ENCODE measurements at regions not wholly inside any gene's neighbourhood (a gene's known extent, or its start where the extent isn't known, plus 50 kb on each side); places are given as distances from the start of the nearest gene placed in this dataset.
A peak's percentile ranks its signal among the peaks of the same experiment; 100 is the strongest.
"Not testable (repeated sequence)": the region's sequence is repeated elsewhere in the genome, so short reads cannot be mapped to it uniquely, and the experiment has no call there.

GRCh38 chr4:102404431-102404969 is 59.2 kb upstream of the SLC39A8 start:
- H3K9me3 ChIP-seq = no peaks in the 10 kb centered on the region
- intact Hi-C loops (cut with DNase I; ENCODE audit: low total_unique reads) = no loop called here
- no peaks in the 10 kb centered on the region for H3K4me1 ChIP-seq
- no peaks in the 10 kb centered on the region for H3K36me3 ChIP-seq
- TF ChIP-seq EP300 (IDR thresholded peaks at IDR 0.05) = no peak
- no peak for TF ChIP-seq POLR2A (IDR thresholded peaks at IDR 0.05)
- no peak for TF ChIP-seq POLR2AphosphoS5 (IDR thresholded peaks at IDR 0.05)
- TF ChIP-seq CTCF (IDR thresholded peaks at IDR 0.05) = no peak
- WGBS, 5 donors = 11 to 41% (median 36%) methylated on average over 1 of the region's 1 CpG
- H3K4me3 ChIP-seq = no peak overlapping the region
- H3K27ac ChIP-seq = peak overlapping the region in 1 of 5 donors; percentile 38
- H3K27me3 ChIP-seq = no peaks in the 10 kb centered on the region
- no peak for DNase-seq

DNA sequence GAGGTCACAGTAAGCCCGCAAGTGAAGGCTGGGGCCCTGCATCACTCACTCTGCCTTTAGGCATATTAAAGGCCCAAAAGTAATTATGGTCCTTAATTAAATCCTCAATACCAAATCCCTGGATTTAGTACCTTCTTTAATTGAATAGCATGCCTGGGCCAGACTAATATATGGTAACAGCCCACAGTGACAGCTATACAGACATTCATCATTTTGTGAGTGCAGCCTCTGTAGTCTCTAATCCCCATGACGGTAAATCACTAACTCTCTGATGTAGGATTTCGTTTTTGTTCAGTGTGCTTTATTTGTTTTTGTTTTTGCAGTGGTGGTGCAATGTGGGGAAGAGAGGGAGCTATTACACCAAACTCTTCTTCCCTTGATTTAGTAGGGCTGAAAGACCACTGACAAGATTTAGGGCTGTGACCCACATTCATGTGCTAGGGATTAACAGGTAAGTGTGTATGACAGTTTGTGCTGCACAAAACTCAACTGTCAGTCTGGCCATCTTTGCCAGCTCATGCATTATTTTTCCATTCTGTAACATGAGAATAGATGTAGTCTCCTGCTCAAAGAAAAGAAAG is 60.6 kb upstream of the SLC39A8 start:
- TF ChIP-seq POLR2A (IDR thresholded peaks at IDR 0.05) (no peak), EP300 (IDR thresholded peaks at IDR 0.05) (no peak), CTCF (IDR thresholded peaks at IDR 0.05) (no peak), POLR2AphosphoS5 (IDR thresholded peaks at IDR 0.05) (no peak)
- H3K9me3 ChIP-seq = no peaks in the 10 kb centered on the region
- H3K27me3 ChIP-seq = no peaks in the 10 kb centered on the region
- intact Hi-C loops (cut with DNase I; ENCODE audit: low total_unique reads) = no loop called here
- H3K4me3 ChIP-seq = no peak overlapping the region
- no peak overlapping the region for H3K27ac ChIP-seq
- 71 to 84% (median 81%) methylated on average over 3 of the region's 3 CpGs for WGBS, 5 donors
- H3K36me3 ChIP-seq = no peaks in the 10 kb centered on the region
- no peak for DNase-seq
- H3K4me1 ChIP-seq = no peaks in the 10 kb centered on the region

DNA sequence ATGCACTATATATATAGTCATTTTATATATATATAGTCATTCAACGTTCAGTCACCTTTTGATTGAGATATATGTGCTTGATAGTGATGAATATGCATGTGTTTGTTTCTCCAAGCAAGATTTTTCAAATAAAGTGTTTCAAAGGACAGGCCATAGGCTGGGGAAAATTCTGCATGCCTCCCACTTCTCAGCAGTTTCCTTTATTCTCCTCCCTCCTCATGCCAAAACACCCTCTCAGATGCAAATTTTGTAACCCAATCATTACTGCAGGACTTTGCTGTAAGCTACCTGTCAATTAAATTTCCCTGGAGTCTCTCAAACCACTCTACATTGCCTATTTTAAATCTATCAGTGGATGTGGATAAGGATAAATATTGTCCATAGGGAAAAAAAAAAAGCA is 65.6 kb upstream of the SLC39A8 start:
- H3K9me3 ChIP-seq; H3K27me3 ChIP-seq; DNase-seq; H3K4me1 ChIP-seq; H3K4me3 ChIP-seq; H3K36me3 ChIP-seq; intact Hi-C loops (cut with DNase I; ENCODE audit: low total_unique reads); H3K27ac ChIP-seq: not testable (repeated sequence)
- 83 to 94% (median 85%) methylated on average over 1 of the region's 1 CpG for WGBS, 5 donors

GRCh38 chr4:102411408-102411807 is 66.1 kb upstream of the SLC39A8 start:
- Histone ChIP-seq H3K27ac (no peak overlapping the region), H3K9me3 (no peaks in the 10 kb centered on the region), H3K4me1 (no peaks in the 10 kb centered on the region), H3K36me3 (no peaks in the 10 kb centered on the region), H3K27me3 (no peaks in the 10 kb centered on the region), H3K4me3 (no peak overlapping the region)
- no peak for DNase-seq
- intact Hi-C loops (cut with DNase I; ENCODE audit: low total_unique reads) = no loop called here
- TF ChIP-seq POLR2AphosphoS5 (IDR thresholded peaks at IDR 0.05) (no peak), POLR2A (IDR thresholded peaks at IDR 0.05) (no peak), CTCF (IDR thresholded peaks at IDR 0.05) (no peak), EP300 (IDR thresholded peaks at IDR 0.05) (no peak)
- 67 to 77% (median 69%) methylated on average over 1 of the region's 1 CpG for WGBS, 5 donors

DNA sequence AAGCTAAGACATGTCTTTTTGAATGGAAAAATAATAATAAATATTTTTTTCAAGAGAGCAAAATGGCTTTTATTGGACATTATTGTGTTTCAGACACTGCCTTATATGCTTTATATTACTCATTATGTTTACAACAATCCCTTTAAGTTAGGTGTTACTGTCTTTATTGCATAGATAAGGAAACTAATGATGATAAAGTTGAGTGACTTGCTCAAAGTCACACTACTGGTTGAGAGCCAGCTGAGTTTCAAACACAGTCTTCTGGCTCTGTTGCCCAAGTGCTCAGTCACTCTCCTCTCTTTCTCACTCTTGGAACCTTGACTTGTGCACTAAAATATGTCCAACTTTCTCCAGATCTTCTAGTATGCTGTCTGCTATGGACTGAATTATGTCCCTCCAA is 71.5 kb upstream of the SLC39A8 start:
- intact Hi-C loops (cut with DNase I; ENCODE audit: low total_unique reads) = no loop called here
- DNase-seq = no peak
- no peak for TF ChIP-seq POLR2A (IDR thresholded peaks at IDR 0.05)
- no peak for TF ChIP-seq CTCF (IDR thresholded peaks at IDR 0.05)
- TF ChIP-seq POLR2AphosphoS5 (IDR thresholded peaks at IDR 0.05) = no peak
- TF ChIP-seq EP300 (IDR thresholded peaks at IDR 0.05) = no peak
- Histone ChIP-seq H3K27ac (no peak overlapping the region), H3K9me3 (no peaks in the 10 kb centered on the region), H3K4me1 (no peaks in the 10 kb centered on the region), H3K36me3 (no peaks in the 10 kb centered on the region), H3K4me3 (no peak overlapping the region), H3K27me3 (no peaks in the 10 kb centered on the region)

Data from stomach (tissue), 8 donors.